Spleen (tissue), 7 donors: ENCODE measurements at regions not wholly inside any gene's neighbourhood (a gene's known extent, or its start where the extent isn't known, plus 50 kb on each side); places are given as distances from the start of the nearest gene placed in this dataset.

Experiments
- CTCF ChIP-seq, 11 experiments: fragments of 200-600 bp in 7 of 11; fragments of 450-650 bp in 4 of 11; sonication (generic) in 4 of 11; IDR thresholded peaks in 8 of 11; conservative IDR thresholded peaks in 3 of 11; 1 replicate in 7 of 11; 2 replicates in 4 of 11; pipeline versions ENCODE4 v1.4.0 to v1.8.0; 2016 to 2021; ENCODE audit warnings: antibody characterized with exemption in 11 of 11, inconsistent platforms in 4 of 11, mild to moderate bottlenecking in 1 of 11
- POLR2A ChIP-seq, 3 donors: fragments of 450-650 bp; IDR thresholded peaks; one replicate each; pipeline ENCODE4 v1.5.1; 2017; ENCODE audit warnings: antibody characterized with exemption in 3 of 3, mild to moderate bottlenecking in 1 of 3
- donor health status: DM: no; HTN: no; CAD: no; lungs with moderate emphysema.
- donor health status: DM: no; HTN: no; CAD: no.
- donor health status: DM: no; HTN: no; CAD: no.

GRCh38 chr6:76940191-76940590, 523.1 kb downstream of the HTR1B start:
- TF ChIP-seq CTCF (IDR thresholded peaks at IDR 0.05 in 8 of 11, conservative IDR thresholded peaks at IDR 0.05 in 3 of 11) (no peak), POLR2A (IDR thresholded peaks at IDR 0.05) (no peak)
